Left colon (tissue), 2 donors: ENCODE measurements at regions not wholly inside any gene's neighbourhood (a gene's known extent, or its start where the extent isn't known, plus 50 kb on each side); places are given as distances from the start of the nearest gene placed in this dataset.
"Not testable (repeated sequence)": the region's sequence is repeated elsewhere in the genome, so short reads cannot be mapped to it uniquely, and the experiment has no call there.

ENCODE experiments used
- ATAC-seq: fragments of 200-7000 bp; cut with Tn5 transposase; one replicate; pipeline ENCODE4 v1.9.1; 2020; ENCODE audit warnings: mild to moderate bottlenecking, moderate library complexity
- DNase-seq, 2 donors: peaks; one replicate each; pipeline ENCODE4 v3.0.0-alpha.2; 2020
- intact Hi-C, 2 donors: fragments of 100-400 bp; cut with DNase I in 1 of 2; cut with micrococcal nuclease in 1 of 2; formaldehyde crosslinking; loops; one replicate each; pipeline versions ENCODE4 v1.11.2 to v1.14.0; 2022; cut with DNase I, micrococcal nuclease
- donor health status: DM: no; HTN: no; CAD: no.
- donor health status: DM: yes; HTN: yes; CAD: no.

DNA sequence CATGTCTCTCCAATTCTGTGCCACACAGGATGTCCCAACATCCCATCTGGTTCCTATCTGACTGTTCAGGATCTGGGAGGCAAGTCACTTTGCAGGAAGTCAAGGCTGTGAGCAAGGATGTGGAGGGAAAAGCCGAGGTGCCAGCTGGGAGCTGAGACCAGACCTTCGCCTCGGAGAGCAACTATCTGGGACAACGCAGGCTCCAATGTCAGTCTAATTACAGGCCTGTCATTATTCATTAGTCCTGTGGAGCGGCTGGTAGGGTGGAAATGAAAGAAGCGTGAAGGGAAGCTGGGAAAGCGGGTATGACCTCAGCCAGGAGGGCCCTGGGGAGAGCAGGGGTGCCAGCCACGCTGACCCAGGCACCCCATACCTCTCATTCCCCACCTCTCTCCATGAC is 147.3 kb downstream of the UNC5CL start:
- intact Hi-C loops, result no loop called here
- no peak for ATAC-seq
- no peak for DNase-seq

DNA sequence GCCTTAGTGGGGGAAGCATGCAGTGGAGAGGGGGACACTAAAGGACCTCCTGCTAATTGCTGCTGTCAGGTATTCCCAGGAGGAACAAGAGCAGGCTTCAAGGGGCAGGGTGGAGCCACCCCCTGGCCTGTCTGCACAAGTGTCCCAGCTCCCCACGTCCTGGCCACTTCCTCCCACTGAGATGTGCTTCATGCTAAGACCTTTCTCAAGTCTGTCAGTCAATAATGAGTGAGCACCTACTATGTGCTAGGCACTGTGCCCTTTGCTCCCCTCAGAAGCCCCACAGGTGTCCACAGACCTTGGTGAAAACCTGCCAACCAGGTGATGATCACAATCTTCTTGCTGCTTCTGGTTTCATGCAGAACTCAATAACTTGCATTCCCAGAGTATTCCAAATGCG is 147.9 kb downstream of the UNC5CL start:
- ATAC-seq, result no peak
- intact Hi-C loops, result no loop called here
- no peak for DNase-seq

DNA sequence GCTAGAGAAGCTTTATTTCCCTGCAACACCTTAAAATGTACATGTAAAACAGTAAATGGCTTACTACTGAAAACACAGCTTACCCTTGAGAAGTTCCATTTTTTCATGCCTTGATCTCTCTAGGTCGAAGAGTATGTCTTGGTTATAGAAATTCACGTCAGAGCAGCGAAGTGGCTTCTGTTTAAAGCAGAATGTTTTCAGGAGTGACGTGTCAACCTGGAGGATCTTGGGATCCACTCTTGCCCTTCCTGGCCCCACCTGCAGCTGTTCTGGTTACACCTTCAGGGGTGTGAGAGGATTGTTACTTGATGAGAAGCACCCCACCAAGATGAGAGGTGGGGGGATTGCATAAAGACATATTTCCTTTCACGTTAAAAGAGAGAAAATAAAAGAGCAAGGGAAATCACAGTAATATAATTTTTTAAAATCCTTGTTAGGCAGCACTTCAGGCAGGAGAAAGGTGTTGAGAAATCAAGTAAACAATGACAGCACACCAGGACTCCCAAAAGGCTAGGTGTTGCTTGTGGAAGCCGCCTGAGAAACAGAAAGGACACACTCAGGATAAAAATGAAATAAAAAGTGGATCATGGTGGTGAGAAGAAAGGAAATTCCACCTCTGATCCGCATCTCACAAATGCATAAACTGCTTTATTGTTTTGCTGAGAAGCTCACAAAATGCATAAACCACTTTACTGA is 149.7 kb downstream of the UNC5CL start:
- no peak for ATAC-seq
- no peak for DNase-seq

DNA sequence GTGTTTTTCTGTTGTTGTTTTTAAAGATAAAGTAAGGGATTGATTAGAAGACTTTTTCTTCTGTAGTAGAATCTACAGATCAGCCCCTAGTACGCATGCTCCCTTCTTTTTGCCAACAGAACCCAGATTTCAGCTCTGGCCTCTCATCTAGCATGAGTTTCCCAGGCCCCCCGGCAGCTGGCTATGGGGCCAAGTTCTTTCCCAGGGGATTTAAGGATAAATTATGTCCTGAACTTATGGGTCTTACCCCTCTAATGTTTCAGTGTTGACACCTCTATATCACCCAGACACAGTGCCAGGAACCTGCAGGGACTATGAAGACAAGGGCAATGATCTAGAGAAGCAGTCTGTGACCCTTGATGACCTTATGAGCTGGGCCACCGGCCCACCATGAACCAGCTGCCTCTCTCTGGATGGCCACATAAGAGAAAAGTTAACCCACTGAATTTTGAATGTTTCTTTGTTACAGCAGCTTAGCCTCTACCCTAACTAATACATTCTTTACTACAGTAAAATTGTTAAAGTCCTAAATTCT is 150.5 kb downstream of the UNC5CL start:
- ATAC-seq, result no peak
- intact Hi-C loops, result no loop called here

More for the DNA sequence above, 149.7 kb downstream of the UNC5CL start:
- intact Hi-C loops, result no loop called here

DNA sequence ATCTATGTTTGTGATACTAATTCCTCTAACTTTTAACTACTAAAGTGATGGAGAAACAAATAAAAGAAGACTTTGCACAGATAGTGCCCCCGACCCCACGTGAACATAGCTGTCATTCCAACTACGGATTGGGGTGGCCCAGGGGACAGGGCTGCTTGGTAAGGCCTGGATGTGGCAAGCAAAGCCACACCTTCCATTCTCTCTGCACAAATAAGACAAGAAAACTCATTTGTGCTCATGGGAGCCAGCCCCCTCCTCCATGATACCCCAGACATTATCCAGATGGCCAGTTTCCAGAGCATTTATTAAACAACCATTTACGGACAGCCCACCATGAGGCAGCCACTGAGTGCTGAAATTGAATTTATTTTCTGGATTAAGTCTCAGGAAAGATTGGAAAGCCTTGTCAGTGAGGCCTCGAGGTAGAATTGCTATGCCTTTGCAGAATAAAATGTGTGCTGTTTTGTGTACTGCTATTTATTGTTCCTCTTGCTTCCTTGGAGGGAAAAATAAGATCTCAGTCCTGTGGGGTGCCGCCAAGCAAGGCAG is 151.2 kb downstream of the UNC5CL start:
- intact Hi-C loops, result no loop called here
- ATAC-seq, result no peak

More for the DNA sequence above, 150.5 kb downstream of the UNC5CL start:
- no peak for DNase-seq

DNA sequence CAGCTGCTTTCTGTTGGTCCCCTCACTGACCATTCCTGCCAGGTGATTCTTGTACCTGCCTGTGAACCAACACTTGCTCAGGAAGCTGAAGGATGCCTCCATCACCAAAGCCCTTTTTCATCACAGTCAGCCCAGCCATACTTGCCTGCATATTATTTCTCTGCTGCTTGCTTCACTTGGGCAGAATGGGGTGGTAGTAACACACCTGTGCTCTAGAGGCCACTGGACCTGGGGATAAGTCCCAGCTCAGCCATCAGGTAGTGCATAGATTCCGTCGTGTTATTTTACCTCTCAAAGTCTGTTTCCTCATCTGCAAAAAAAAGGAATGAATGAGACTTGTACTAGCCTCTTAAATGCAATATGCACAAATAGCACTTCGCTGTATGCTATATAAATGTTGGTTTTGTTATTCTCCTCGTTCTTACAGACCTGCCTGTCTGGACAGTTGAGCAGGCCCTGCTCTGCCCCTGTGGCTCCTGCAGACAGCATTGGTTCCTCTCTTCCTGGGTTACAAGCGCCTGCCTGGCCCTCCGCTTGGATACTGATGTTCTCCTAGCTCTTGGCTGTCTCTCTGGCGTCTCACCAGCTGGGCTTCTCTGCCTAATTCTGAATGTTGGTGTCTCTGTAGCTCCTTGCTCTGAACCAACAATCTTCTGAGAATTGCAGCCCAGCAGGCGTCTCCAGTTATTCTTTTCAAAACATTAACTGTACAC is 151.8 kb downstream of the UNC5CL start:
- intact Hi-C loops, result no loop called here
- ATAC-seq, result no peak

More for the DNA sequence above, 151.2 kb downstream of the UNC5CL start:
- DNase-seq, result no peak

DNA sequence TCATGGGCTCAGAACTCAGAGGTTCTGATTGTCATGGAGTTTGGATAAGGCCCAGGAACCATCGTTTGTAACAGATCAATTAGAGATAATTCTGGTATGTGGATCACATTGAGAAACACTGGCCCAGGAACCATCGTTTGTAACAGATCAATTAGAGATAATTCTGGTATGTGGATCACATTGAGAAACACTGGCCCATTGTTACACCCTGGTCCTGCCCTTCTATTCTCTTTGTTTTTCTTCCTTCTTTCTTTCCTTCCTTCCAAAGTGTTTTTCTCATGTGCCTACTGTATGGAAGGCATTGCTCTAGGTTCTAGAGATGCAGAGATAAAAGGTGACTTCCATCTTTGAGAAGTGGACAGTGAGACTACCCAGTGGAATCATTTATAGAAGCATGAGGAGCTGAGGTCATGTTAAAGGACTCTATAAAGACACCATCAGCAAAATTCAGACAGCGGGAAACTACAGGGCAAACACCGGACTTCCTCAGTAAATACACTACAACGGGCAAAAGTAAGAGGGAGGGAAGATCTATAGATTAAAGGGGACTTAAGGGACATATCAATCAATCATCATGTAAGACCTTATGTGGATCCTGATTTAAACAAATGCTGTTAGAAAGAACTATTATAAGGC is 153.8 kb downstream of the UNC5CL start:
- intact Hi-C loops, result no loop called here
- no peak for ATAC-seq
- no peak for DNase-seq

More for the DNA sequence above, 151.8 kb downstream of the UNC5CL start:
- DNase-seq, result no peak

DNA sequence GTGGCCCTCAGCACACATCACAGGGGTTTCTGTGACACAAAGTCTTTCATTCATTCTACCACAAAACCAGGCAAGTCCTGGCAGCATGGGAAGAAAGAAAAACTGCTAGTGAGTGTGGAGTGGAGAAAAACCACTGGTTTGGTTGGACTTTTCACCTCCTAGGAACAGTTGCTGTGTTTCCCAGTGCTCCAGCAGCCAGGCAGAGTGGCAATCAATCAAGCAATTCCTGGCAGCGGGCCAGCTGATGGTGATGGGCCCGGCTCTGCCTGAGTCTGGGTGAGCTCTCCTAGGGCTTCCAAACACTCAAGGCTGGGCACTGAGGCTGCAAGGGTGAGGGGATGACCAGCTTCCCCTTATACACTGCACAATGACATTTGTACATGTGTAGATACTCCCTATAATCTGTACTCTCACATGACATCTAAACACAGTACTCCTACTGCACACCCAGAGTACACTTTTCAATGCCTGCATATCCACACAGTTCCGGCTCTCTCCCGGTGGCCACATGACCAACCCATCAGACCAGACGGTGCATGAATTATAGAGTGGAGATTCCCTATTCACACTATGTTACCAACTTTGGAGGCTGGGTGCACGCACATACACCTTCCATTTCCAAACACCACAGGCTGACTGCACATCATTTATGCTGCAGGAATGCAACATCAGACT is 156.6 kb downstream of the UNC5CL start:
- peak in 1 of 2 donors; percentile 12 for DNase-seq
- intact Hi-C loops, result no loop called here
- no peak for ATAC-seq

DNA sequence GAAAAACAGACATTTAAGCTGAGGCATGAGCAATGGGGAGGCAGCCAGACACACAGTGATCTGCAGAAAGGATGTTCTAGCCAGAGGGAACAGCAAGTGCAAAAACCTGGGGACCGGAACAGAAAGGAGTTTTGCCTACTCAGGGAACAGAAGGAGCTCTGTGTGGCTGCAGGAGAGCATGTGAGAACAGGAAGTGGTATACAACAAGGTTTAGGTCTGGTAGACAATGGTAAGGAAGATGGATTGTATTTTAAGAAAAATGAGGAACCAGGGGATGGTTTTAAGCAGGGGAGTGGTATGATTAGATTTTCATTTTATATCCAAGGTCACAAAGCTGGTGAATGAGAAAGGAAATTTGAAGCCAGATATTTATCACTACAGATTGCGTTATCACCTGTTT is 157.5 kb downstream of the UNC5CL start:
- DNase-seq (no peak), ATAC-seq (no peak)
- intact Hi-C loops, result no loop called here

DNA sequence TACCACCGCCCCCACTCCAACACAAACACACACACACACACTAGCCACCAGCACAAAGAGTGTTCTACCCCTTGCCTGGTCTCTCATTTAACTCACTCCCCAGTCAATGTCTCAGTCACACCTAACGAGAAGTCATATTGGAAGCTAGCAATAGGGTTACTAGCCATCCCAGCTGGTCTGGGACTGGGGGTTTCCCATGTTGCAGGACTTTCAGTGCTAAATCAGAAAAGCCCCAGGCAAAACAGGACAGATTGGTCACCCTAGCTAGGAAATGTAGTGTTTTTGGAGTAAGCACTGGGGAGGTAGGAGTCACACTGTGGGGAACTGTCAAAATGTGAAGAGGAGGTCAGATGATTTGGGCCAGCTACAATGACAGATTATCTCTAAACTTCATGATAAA is 158.1 kb downstream of the UNC5CL start:
- no peak for DNase-seq
- intact Hi-C loops, result no loop called here
- ATAC-seq, result no peak

DNA sequence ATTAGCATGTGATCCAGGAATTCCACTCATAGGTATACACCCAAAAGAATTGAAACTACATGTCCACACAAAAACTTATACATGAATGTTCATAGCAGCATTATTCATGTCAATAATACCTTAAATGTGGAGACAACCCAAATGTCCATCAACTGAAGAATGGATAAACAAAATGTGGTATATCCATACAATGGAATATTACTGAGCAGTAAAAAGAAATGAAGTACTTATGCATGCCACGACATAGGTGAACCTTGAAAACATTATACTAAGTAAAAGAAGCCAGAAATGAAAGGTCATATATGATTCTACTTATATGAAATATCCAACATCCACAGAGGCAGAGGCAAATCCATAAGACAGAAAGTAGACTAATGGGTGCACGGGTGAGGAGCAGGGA is 159.9 kb downstream of the UNC5CL start:
- no peak for DNase-seq
- intact Hi-C loops, result no loop called here
- ATAC-seq, result no peak

DNA sequence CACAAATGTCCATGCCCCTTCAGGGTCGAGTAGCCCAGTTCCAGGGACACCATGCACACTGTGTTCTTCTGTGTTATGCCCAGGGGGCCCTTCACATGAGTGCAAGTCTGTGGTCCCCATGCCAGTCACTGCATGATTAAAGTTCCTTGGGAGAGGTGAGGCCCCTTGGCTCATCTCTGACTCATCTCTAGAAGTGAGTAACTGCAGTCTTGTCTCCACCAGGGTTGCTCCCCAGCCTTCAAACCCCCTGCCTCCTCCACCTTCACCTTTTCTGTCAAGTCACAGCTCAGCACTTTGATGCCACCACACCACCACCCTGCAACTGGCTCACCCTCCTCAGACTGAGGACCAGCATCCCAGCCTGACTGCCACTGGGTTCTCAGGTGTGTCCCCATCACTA is 161.7 kb downstream of the UNC5CL start:
- intact Hi-C loops, result no loop called here
- DNase-seq (no peak), ATAC-seq (no peak)

DNA sequence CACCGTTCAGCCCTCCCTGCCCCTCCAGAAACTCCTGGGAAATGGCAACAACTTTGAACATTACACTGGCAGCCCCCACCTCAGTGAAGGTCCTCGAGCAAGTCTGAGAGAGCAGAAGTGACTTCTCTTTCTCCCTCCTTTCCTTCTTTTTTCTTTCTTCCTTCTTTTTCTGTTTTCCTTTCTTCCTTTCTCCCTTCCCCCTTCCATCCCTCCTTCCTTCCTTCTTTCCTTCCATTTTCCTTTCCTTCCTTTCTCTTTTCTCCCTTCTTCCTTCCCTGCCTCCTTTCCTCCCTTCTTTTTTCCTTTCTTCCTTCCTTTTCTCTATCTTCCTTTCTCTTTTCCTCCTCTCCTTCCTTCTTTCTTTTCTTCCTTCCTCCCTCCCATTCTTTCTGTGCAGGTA is 162.7 kb downstream of the UNC5CL start:
- DNase-seq (no peak), ATAC-seq (no peak)
- intact Hi-C loops, result no loop called here

DNA sequence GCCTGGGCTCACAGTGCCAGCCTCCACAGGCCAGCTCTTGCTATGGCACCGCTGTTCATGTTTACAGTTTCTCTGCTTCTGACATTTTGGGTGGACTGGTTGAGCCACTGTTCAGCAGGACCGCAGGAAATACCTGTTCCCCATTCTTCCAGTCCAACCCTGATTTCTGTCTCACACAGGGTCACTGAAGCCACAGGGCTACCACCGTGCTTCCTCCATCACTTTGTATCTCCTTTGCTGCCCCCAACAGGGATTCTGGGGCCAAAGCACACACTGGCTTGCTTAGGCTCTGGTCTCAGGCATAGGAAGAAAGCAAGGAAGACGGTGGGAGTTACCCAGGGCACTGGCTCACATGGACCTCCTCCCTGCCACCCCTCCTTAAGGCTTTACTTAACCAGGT is 164.5 kb downstream of the UNC5CL start:
- ATAC-seq (no peak), DNase-seq (no peak)
- intact Hi-C loops, result no loop called here

DNA sequence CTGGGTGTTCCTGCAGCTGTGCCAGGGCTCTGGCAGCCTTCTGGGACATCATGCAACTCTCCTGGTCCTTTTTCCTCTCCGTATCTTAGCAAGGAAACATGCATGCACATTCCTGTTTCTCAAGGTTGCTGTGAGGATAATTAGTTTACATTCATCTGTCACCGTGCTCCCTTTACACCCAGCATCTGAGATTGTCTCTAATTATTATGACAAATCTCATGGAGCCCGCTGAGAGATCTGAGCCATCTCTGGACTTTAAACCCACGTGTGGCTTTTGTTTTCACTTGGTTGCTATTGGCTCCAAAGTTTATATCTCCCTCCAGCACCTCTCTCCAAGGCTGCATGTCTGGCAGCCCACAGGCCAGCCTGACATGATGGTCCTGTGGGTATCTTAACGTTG is 167.6 kb downstream of the UNC5CL start:
- DNase-seq (no peak), ATAC-seq (no peak)
- intact Hi-C loops, result no loop called here

DNA sequence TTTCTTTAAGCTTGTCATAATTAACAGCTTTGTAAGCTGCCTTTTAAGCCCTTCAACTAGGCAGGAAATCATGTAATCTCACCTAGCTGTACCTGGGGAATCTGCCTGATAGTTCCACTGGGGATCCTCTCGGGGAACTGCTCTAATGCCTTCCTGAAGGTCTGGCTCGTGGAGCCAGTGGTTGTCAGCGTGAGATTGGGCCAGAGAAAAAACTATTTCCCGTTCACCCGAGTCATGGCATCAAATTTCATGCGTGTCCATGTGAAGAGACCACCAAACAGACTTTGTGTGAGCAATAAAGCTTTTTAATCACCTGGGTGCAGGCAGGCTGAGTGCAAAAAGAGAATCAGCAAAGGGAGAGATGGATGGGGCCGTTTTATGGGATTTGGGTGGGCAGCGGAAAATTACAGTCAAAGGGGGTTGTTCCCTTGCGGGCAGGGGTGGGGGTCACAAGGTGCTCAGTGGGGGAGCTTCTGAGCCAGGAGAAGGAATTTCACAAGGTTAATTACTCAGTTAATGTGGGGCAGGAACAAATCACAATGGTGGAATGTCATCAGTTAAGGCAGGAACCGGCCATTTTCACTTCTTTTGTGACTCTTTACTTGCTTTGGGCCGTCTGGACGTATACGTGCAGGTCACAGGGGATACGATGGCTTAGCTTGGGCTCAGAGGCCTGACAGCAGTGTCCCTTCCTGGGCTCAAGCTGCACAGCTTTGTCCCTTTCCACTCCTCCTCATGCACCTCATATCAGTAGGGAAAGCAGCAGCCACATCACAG is 170.7 kb downstream of the UNC5CL start:
- DNase-seq, intact Hi-C loops, ATAC-seq: not testable (repeated sequence)

DNA sequence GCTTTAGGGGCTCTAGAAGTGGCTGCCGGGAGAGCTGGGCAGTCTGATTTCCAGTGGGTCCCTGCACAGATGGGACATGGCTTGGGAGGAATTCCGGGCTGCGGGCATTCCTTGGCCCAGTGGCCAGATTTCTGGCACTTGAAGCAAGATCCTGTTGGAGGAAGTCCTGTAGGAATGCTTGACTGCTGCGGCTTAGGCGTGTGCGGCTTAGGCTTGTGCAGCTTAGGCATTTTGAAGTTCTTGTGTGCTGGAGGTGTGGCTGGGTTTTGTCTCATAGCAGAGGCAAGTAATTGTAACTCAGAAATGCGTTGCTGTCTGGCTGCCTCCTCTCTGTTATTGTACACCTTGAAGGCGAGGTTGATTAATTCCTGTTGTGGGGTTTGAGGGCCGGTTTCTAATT is 171.5 kb downstream of the UNC5CL start:
- intact Hi-C loops, ATAC-seq, DNase-seq: not testable (repeated sequence)

DNA sequence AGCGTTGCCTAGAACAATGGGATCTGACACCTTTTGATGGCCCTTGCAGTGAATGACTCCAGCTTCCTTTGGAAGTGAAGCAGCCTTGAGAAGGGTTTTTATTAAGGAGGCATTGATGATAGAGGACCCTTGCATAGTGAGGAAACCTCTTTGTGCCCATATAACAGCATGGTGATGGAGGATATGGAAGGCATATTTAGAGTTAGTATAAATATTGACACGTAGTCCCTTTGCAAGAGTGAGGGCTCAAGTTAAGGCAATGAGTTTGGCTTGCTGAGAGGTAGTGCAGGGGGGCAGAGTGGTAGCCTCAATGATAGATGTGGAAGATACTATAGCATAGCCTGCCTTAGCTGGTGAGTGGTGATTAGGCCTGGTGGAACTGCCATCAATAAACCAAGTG is 173.8 kb downstream of the UNC5CL start:
- DNase-seq, intact Hi-C loops, ATAC-seq: not testable (repeated sequence)
